Omental fat pad (tissue), 3 donors: ENCODE measurements at regions not wholly inside any gene's neighbourhood (a gene's known extent, or its start where the extent isn't known, plus 50 kb on each side); places are given as distances from the start of the nearest gene placed in this dataset.

Experiments used
- ATAC-seq: fragments of 150-250 bp; one replicate; pipeline ENCODE4 v1.9.1; 2016; ENCODE audit warnings: mild to moderate bottlenecking, moderate library complexity; ENCODE audit not compliant: low FRiP score
- DNase-seq: peaks from one replicate; pipeline ENCODE4 v3.0.0-alpha.2; 2019; ENCODE audit warnings: low spot score
- TF ChIP-seq, protein P1 (sequence below), 3 donors: fragments of 450-650 bp; IDR thresholded peaks; one replicate each; pipeline ENCODE4 v1.5.1; 2016 to 2017; ENCODE audit warnings: antibody characterized with exemption in 3 of 3, mild to moderate bottlenecking in 3 of 3, moderate library complexity in 2 of 3

DNA sequence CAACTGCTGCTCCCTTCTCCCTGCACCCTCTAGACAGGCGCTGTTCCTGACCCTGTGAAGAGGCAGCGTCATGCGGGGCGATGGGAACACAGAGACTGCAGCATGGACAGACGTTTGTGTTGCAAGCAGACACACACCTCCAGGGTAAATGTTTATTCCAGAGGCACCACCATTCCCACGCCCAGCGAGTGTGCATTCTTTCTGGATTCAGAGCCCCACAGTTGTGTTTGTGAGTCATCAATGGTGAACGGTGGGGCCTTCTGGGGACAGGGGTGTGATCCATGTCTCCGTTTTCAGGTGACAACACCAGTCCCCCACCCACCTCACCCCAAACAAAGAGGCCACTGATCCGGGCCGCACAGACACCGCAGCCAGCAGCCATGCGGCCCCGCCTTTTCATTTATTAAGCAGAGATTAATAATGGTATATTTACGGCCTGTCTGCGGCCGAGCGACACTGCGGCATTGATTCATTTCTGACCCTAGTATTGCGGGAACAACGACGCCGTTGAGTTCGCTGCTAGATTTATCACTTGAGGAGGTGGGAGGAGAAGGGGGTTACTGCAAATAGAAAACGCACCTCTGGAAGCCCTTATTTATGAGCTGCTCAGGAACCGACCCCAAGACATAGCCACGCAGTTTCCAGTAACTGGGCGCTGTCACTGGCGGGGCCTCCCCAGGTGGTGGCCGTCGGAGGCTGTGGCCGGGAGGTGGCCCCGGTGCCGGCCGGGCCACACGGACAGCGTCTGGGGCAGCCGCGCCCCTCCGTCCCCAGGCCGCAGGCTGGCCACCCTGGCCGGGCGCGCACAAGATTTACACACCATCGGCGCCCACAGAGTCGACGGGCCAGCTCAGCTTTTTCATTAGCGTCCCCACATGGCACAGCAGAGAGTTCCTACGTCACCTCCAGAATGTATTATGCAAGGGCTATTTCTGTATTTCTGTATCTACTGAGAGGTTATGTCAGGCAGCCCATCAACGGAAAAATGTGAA lies 367.6 kb downstream of the THBS2 start:
- TF ChIP-seq, protein P1, sequence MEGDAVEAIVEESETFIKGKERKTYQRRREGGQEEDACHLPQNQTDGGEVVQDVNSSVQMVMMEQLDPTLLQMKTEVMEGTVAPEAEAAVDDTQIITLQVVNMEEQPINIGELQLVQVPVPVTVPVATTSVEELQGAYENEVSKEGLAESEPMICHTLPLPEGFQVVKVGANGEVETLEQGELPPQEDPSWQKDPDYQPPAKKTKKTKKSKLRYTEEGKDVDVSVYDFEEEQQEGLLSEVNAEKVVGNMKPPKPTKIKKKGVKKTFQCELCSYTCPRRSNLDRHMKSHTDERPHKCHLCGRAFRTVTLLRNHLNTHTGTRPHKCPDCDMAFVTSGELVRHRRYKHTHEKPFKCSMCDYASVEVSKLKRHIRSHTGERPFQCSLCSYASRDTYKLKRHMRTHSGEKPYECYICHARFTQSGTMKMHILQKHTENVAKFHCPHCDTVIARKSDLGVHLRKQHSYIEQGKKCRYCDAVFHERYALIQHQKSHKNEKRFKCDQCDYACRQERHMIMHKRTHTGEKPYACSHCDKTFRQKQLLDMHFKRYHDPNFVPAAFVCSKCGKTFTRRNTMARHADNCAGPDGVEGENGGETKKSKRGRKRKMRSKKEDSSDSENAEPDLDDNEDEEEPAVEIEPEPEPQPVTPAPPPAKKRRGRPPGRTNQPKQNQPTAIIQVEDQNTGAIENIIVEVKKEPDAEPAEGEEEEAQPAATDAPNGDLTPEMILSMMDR (IDR thresholded peaks at IDR 0.05) = no peak
- ATAC-seq (no peak), DNase-seq (no peak)

DNA sequence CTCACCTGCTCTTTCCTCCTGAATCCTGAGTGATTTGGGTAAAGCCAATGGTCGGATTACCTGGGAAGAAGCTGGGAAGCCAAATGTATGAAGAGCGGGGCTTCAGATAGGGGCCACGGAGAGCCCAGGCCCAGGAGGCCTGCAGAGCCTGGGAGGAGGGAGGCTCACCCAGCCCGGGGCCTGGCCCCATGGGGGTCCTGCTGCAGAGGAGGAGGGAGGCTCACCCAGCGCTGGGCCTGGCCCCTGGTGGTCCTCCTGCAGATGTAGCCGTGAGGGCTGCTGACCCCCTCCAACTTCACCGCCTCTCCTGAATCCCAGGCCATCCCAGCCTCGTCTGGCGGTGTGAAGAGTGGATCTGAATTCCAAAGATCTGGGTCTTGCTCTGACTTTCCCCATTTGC lies 368.4 kb downstream of the THBS2 start:
- DNase-seq (no peak), ATAC-seq (no peak)
- TF ChIP-seq, protein P1 (IDR thresholded peaks at IDR 0.05) = no peak

DNA sequence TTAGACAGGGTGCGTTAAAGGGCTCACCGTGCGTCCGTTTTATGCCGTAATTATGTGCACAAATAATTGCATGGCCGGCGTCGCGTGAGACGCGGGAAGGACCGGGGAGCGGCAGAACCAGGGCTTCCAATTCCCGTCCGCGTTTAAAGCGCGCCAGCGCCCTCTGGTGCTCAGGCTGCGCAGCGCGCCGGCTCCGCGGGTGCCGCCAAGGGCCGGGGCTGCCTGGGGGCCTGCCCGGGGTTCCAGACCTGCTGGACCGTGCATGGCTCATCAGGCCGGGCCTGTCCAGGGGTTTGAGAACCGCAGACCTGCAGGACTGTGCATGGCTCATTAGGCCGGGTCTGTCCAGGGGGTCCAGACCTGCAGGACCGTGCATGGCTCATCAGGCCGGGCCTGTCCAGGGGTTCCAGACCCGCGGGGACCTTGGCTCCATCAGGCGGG lies 369.0 kb downstream of the THBS2 start:
- DNase-seq (peak; percentile 43), ATAC-seq (peak; percentile 61)
- TF ChIP-seq, protein P1 (IDR thresholded peaks at IDR 0.05) = peak in 1 of 3 donors; percentile 68

DNA sequence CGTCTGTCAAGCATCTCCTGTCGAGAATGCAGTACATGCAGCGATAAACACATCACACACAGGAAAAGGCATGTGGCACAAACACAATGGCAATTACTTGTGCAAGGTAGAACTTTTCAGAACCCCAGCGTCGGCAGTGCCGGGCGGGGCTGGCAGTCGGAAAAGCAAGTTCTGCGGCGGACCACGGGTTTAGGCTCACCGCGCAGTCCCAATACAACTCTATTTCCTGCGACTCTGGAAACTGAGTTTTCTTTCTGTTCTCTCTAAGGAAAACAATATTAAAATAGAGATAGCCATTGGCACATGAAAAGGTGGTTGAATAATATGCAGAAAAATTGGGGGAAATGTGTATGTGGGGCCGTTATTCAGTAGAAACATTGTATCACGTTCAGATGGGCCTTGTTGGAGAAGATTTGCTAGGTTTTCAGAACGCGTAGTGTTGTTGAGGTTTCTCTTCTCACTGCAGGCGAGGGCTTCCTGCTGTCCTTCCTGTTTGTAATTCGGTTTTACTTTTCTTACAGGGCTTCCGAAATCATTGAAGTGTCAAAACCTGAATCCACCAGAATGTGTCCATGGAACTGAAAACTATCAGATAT lies 369.5 kb downstream of the THBS2 start:
- no peak for ATAC-seq
- TF ChIP-seq, protein P1 (IDR thresholded peaks at IDR 0.05) = no peak
- no peak for DNase-seq

DNA sequence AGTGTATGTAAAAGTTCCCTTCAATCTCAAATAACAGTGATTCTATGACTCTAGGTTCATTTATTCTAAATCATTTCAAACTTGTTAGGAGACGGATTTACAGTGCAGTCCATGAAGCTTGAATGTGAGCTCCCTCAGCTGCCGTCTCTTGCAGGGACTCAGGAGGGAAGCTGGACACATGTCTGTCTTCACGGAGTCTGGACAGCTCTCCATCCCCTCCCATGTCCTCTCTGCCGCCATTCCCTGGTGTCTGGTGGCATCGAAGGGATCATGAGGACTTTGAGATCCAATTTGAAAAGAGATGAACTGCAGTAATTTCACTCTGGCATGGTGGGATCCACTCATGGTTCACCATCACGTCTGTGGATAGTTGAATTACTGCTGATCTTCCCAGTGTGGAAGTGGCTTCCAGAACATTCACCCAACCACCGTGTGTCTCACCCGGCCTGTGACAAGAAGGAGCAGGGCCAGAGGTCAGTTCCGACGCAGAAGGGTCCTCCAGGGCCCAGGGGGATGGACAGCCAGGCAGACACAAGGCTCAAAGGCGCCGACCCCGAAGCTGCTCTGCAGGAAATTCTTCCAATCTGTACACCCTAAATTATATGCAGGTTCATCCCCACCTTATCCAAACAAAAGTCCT lies 370.1 kb downstream of the THBS2 start:
- no peak for DNase-seq
- no peak for ATAC-seq
- TF ChIP-seq, protein P1 (IDR thresholded peaks at IDR 0.05) = no peak

DNA sequence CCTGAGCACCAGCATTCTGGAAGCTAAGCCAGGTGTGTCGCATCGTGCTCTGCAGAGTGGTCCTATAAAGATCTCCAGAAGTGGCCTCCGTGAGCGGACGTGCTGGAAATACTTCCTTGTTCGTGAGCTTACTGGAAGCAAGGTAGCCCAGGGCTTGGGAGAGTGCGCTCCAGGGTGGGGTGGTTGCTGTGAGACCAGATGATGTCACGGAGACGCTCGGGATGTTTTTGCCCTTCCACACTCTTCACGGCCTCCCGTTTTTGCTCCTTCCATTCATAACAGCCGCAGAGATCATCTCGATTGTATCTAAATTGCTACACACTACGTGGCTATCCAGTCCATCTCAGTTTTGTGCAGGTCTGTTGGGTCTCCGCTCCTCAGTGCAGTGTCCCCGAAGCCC lies 373.4 kb downstream of the THBS2 start:
- ATAC-seq (no peak), DNase-seq (no peak)
- TF ChIP-seq, protein P1 (IDR thresholded peaks at IDR 0.05) = no peak
